BLaER1 treated with 17β-estradiol and CSF1 and Interleukin-3, amounts not matched to agents 10 nM and 100 nM (cell line): ENCODE measurements at regions not wholly inside any gene's neighbourhood (a gene's known extent, or its start where the extent isn't known, plus 50 kb on each side); places are given as distances from the start of the nearest gene placed in this dataset.

ENCODE experiments used
- H3K27ac ChIP-seq, 11 experiments: shearing (Covaris generic); formaldehyde crosslinking; 2 replicates each; pipeline ENCODE4 v1.8.1; 2022
- H3K27me3 ChIP-seq, 11 experiments: shearing (Covaris generic); formaldehyde crosslinking; 2 replicates each; pipeline ENCODE4 v1.8.1; 2022
- H3K36me3 ChIP-seq, 11 experiments: shearing (Covaris generic); formaldehyde crosslinking; 2 replicates each; pipeline ENCODE4 v1.8.1; 2022
- H3K4me1 ChIP-seq, 10 experiments: shearing (Covaris generic); formaldehyde crosslinking; 2 replicates each; pipeline ENCODE4 v1.8.1; 2022
- H3K4me2 ChIP-seq, 11 experiments: shearing (Covaris generic); formaldehyde crosslinking; 2 replicates each; pipeline ENCODE4 v1.8.1; 2022
- H3K4me3 ChIP-seq, 10 experiments: shearing (Covaris generic); formaldehyde crosslinking; 2 replicates each; pipeline ENCODE4 v1.8.1; 2022
- H3K9ac ChIP-seq, 11 experiments: shearing (Covaris generic); formaldehyde crosslinking; 2 replicates each; pipeline ENCODE4 v1.8.1; 2022
- H3K9me3 ChIP-seq, 11 experiments: shearing (Covaris generic); formaldehyde crosslinking; replicated peaks in 1 of 11; 2 replicates each; pipeline ENCODE4 v1.8.1; 2022
- H4K20me1 ChIP-seq, 11 experiments: shearing (Covaris generic); formaldehyde crosslinking; 2 replicates each; pipeline ENCODE4 v1.8.1; 2022
- Cebpa-rat ChIP-seq, 11 experiments: shearing (Covaris generic); IDR thresholded peaks; 2 replicates each; pipeline ENCODE4 v1.8.1; 2022

DNA sequence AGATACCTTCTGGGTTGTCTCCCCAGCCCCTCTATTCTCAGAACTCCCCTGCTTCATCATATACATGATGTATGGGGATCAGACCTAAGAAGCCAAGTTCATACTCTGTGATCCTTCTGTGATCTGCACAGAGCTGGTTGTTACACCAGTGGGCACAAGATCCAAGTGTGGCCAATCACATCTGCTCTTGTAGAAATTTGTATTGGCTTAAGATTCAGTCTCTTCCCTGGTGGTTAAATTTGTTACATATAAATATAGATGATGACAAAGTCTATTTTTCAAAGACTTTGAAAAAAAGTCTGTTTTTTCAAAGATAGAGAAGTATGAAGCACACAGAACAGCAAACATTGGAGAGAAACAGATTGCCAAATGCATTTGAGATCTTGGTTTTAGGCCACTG, 135.8 kb upstream of the FGGY start:
- no peaks in the 10 kb centered on the region for H3K27me3 ChIP-seq
- H3K27ac ChIP-seq = no peak overlapping the region
- H3K4me1 ChIP-seq = peaks cover 0 to 11% (median 0%) of the 10 kb centered on the region in 10 experiments; a peak in 5 of 20 replicates
- H3K9ac ChIP-seq = no peak overlapping the region
- H3K4me3 ChIP-seq = no peak overlapping the region
- no peaks in the 10 kb centered on the region for H3K36me3 ChIP-seq
- peaks cover 24 to 39% (median 30%) of the 10 kb centered on the region in 11 experiments for H3K9me3 ChIP-seq
- no peak for TF ChIP-seq Cebpa-rat (IDR thresholded peaks at IDR 0.05)
- H4K20me1 ChIP-seq = no peaks in the 10 kb centered on the region
- H3K4me2 ChIP-seq = no peak overlapping the region

DNA sequence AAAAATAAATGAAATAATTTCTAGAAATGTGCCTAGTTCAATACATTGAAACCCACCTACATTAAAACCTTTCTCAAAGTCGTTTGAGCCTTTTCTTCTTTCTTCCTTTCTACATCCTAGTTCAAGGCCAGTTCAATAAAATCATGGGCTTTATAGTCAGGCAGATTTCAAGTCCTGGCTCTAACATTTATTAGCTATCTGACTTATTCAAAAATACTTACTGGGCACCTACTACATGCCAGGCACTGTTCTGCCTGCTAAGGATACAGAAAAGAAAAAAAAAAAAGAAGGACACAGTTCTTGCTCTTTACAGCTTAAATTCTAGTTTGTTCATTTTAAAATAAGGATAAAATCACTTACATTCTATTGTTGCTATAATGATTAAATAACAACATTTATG, 134.2 kb upstream of the FGGY start:
- Histone ChIP-seq H3K27ac (no peak overlapping the region), H3K27me3 (no peaks in the 10 kb centered on the region), H3K36me3 (no peaks in the 10 kb centered on the region), H3K4me3 (no peak overlapping the region), H3K4me2 (no peak overlapping the region), H3K9me3 (peaks cover 21 to 33% (median 26%) of the 10 kb centered on the region in 11 experiments), H3K9ac (no peak overlapping the region), H4K20me1 (no peaks in the 10 kb centered on the region), H3K4me1 (peaks cover 0 to 11% (median 0%) of the 10 kb centered on the region in 10 experiments; a peak in 5 of 20 replicates)
- TF ChIP-seq Cebpa-rat (IDR thresholded peaks at IDR 0.05) = no peak

- peaks cover 0 to 11% (median 0%) of the 10 kb centered on the region in 10 experiments; a peak in 5 of 20 replicates for H3K4me1 ChIP-seq
- H3K9me3 ChIP-seq = peaks cover 15 to 30% (median 20%) of the 10 kb centered on the region in 11 experiments
- H4K20me1 ChIP-seq = no peaks in the 10 kb centered on the region
- H3K27ac ChIP-seq = peak overlapping the region in 1 of 11 experiments; percentile 11; a peak in 1 of 22 replicates
- H3K4me3 ChIP-seq = no peak overlapping the region
- TF ChIP-seq Cebpa-rat (IDR thresholded peaks at IDR 0.05) = no peak
- no peaks in the 10 kb centered on the region for H3K27me3 ChIP-seq
- H3K4me2 ChIP-seq = peak overlapping the region in 4 of 11 experiments; percentile 2 to 47 (median 20); a peak in 6 of 22 replicates
- H3K9ac ChIP-seq = no peak overlapping the region
- no peaks in the 10 kb centered on the region for H3K36me3 ChIP-seq
Measured at GRCh38 chr1:59163268-59164092, 133.4 kb upstream of the FGGY start.

- Histone ChIP-seq H3K27me3 (no peaks in the 10 kb centered on the region), H3K27ac (peak overlapping the region in 1 of 11 experiments; percentile 9; a peak in 1 of 22 replicates), H3K9me3 (peaks cover 6 to 24% (median 12%) of the 10 kb centered on the region in 11 experiments; a peak in 18 of 22 replicates), H4K20me1 (no peaks in the 10 kb centered on the region), H3K9ac (no peak overlapping the region), H3K4me3 (no peak overlapping the region), H3K36me3 (no peaks in the 10 kb centered on the region), H3K4me1 (peaks cover 0 to 11% (median 0%) of the 10 kb centered on the region in 10 experiments; a peak in 5 of 20 replicates), H3K4me2 (peak overlapping the region in 1 of 11 experiments; percentile 47; a peak in 1 of 22 replicates)
- TF ChIP-seq Cebpa-rat (IDR thresholded peaks at IDR 0.05) = no peak
Measured at GRCh38 chr1:59164371-59164770, 132.5 kb upstream of the FGGY start.

GRCh38 chr1:59165353-59165752, 131.5 kb upstream of the FGGY start:
- no peak for TF ChIP-seq Cebpa-rat (IDR thresholded peaks at IDR 0.05)
- no peaks in the 10 kb centered on the region for H3K27me3 ChIP-seq
- peaks cover 0 to 17% (median 8%) of the 10 kb centered on the region in 11 experiments; a peak in 11 of 22 replicates for H3K9me3 ChIP-seq
- no peak overlapping the region for H3K9ac ChIP-seq
- no peak overlapping the region for H3K4me3 ChIP-seq
- no peak overlapping the region for H3K27ac ChIP-seq
- H3K36me3 ChIP-seq = no peaks in the 10 kb centered on the region
- H3K4me2 ChIP-seq = no peak overlapping the region
- peaks cover 0 to 11% (median 0%) of the 10 kb centered on the region in 10 experiments; a peak in 5 of 20 replicates for H3K4me1 ChIP-seq
- H4K20me1 ChIP-seq = no peaks in the 10 kb centered on the region

- Histone ChIP-seq H3K9me3 (peaks cover 0 to 17% (median 6%) of the 10 kb centered on the region in 11 experiments; a peak in 10 of 22 replicates), H3K4me3 (no peak overlapping the region), H4K20me1 (no peaks in the 10 kb centered on the region), H3K9ac (no peak overlapping the region), H3K4me1 (peaks cover 0 to 13% (median 4%) of the 10 kb centered on the region in 10 experiments; a peak in 10 of 20 replicates), H3K27me3 (no peaks in the 10 kb centered on the region), H3K4me2 (no peak overlapping the region), H3K27ac (no peak overlapping the region), H3K36me3 (no peaks in the 10 kb centered on the region)
- no peak for TF ChIP-seq Cebpa-rat (IDR thresholded peaks at IDR 0.05)
Measured at GRCh38 chr1:59169703-59170102, 127.2 kb upstream of the FGGY start.

DNA sequence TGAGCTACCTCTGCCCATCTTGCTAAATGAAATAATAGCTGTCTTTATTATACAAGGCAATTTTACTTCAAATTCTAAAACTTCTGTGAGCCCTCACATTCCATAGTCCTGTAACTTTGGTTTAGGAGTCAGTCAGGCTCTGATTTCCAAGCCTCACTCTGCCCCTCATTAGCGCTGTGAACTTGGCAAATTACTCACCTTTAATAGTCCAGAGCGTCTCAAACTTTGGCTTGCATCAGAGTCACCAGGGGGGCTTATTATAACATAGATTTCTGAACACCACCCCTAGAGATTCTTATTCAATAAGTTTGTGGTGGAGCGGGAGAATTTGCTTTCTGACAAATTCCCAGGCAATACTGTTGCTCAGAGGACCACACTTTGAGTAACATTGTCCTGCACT, 126.2 kb upstream of the FGGY start:
- Histone ChIP-seq H3K27me3 (no peaks in the 10 kb centered on the region), H3K4me3 (no peak overlapping the region), H3K27ac (no peak overlapping the region), H3K4me1 (peaks cover 0 to 13% (median 4%) of the 10 kb centered on the region in 10 experiments; a peak in 10 of 20 replicates), H3K36me3 (no peaks in the 10 kb centered on the region), H4K20me1 (no peaks in the 10 kb centered on the region), H3K4me2 (no peak overlapping the region), H3K9me3 (peaks cover 0 to 17% (median 6%) of the 10 kb centered on the region in 11 experiments; a peak in 10 of 22 replicates), H3K9ac (no peak overlapping the region)
- no peak for TF ChIP-seq Cebpa-rat (IDR thresholded peaks at IDR 0.05)

- H3K4me2 ChIP-seq = no peak overlapping the region
Measured at GRCh38 chr1:59171788-59172187, 125.1 kb upstream of the FGGY start.

DNA sequence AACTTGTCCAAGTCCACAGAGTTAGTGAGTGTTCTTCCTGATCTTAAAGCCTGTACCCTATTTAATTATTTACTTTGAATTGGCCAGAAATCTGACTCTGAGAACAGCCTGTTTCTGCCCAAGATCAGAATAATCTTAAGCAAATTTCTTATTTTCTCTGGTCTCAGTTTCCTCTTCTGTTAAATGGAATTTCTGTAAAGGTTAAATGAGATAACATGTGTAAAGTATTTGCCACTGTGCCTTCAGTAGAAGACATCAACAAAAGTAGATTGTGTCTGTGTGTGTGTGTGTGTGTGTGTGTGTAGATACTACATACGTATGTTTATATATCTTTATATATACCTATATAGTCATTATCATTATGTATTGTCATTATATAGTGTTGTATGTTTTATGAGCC, 124.2 kb upstream of the FGGY start:
- no peak overlapping the region for H3K27ac ChIP-seq
- H3K4me3 ChIP-seq = no peak overlapping the region
- TF ChIP-seq Cebpa-rat (IDR thresholded peaks at IDR 0.05) = no peak
- H3K27me3 ChIP-seq = no peaks in the 10 kb centered on the region
- H3K9ac ChIP-seq = no peak overlapping the region
- peaks cover 2 to 31% (median 18%) of the 10 kb centered on the region in 10 experiments; a peak in 19 of 20 replicates for H3K4me1 ChIP-seq
- peaks cover 0 to 18% (median 8%) of the 10 kb centered on the region in 11 experiments; a peak in 12 of 22 replicates for H3K9me3 ChIP-seq
- H3K4me2 ChIP-seq = no peak overlapping the region
- no peaks in the 10 kb centered on the region for H4K20me1 ChIP-seq
- H3K36me3 ChIP-seq = no peaks in the 10 kb centered on the region

More at GRCh38 chr1:59171788-59172187, 125.1 kb upstream of the FGGY start:
- Histone ChIP-seq H3K4me3 (no peak overlapping the region), H3K4me1 (peaks cover 0 to 23% (median 11%) of the 10 kb centered on the region in 10 experiments; a peak in 13 of 20 replicates), H3K36me3 (no peaks in the 10 kb centered on the region), H3K9me3 (peaks cover 0 to 14% (median 6%) of the 10 kb centered on the region in 11 experiments; a peak in 9 of 22 replicates), H3K27ac (no peak overlapping the region), H4K20me1 (no peaks in the 10 kb centered on the region), H3K27me3 (no peaks in the 10 kb centered on the region), H3K9ac (no peak overlapping the region)
- TF ChIP-seq Cebpa-rat (IDR thresholded peaks at IDR 0.05) = no peak
